ENCODE measurements at regions not wholly inside any gene's neighbourhood (a gene's known extent, or its start where the extent isn't known, plus 50 kb on each side); places are given as distances from the start of the nearest gene placed in this dataset.
"Not testable (repeated sequence)": the region's sequence is repeated elsewhere in the genome, so short reads cannot be mapped to it uniquely, and the experiment has no call there.

DNA sequence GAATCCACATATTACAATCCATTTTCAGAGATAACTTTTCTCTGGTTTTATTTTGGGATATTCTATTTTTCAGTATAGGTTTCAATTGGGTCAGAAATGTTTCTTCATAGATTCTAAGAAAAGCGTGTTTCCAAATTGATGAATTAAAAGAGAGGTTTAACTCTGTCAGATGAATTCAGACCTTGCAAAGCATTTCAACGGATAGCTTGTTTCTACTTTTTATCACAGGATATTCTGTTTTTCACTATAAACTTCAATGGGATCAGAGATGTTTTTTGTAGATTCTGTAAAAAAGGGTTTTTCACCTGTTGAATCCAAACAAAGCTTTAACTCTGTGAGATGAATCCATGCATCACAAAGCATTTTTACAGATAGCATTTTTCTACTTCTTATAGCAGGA lies 1498.1 kb downstream of the UQCRFS1 start:
- DNase-seq, result no peak
- no peak overlapping the region for H3K27ac ChIP-seq
- 51 to 66% methylated on average over 2 of the region's 2 CpGs for WGBS, 2 donors
- peaks cover 0 to 23% (median 0%) of the 10 kb centered on the region in 3 donors for H3K9me3 ChIP-seq
- no peaks in the 10 kb centered on the region for H3K36me3 ChIP-seq (replicated peaks in 1 of 2; ENCODE audit: insufficient read depth in 1 of 2, low read depth in 2 of 2)
- intact Hi-C loops (cut with DNase I), result no loop called here
- no peak for ATAC-seq
- no peaks in the 10 kb centered on the region for H3K4me1 ChIP-seq
- H3K27me3 ChIP-seq, result no peaks in the 10 kb centered on the region
- no peak overlapping the region for H3K4me3 ChIP-seq
- TF ChIP-seq CTCF (IDR thresholded peaks at IDR 0.05) (no peak), POLR2A (IDR thresholded peaks at IDR 0.05) (no peak)

DNA sequence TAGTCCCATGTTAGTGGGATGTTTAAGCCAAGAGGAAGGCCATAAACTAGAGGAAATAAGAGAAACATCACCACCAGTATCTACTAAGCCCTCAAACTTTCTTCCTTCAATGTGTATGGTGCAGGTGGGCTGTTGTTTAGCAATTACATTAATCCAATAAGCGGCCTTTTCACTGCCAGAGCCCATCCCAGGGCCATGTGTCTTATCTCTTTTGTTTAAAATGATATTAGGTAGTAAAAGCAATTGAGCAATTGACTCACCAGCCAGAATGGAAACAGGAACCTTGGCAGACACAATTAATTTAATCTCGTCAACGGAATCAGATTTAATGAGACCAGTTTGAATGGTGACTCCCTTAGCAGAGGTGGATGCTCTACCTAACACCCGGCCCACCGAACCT lies 1503.5 kb downstream of the UQCRFS1 start:
- DNase-seq (no peak), ATAC-seq (no peak)
- Histone ChIP-seq H3K27me3 (no peaks in the 10 kb centered on the region), H3K36me3 (replicated peaks in 1 of 2; ENCODE audit: insufficient read depth in 1 of 2, low read depth in 2 of 2) (no peaks in the 10 kb centered on the region), H3K9me3 (peaks cover 0 to 18% (median 0%) of the 10 kb centered on the region in 3 donors), H3K27ac (no peak overlapping the region), H3K4me3 (no peak overlapping the region), H3K4me1 (no peaks in the 10 kb centered on the region)
- intact Hi-C loops (cut with DNase I), result no loop called here
- 56 to 70% methylated on average over 5 of the region's 5 CpGs for WGBS, 2 donors
- TF ChIP-seq CTCF (IDR thresholded peaks at IDR 0.05), result no peak
- no peak for TF ChIP-seq POLR2A (IDR thresholded peaks at IDR 0.05)

DNA sequence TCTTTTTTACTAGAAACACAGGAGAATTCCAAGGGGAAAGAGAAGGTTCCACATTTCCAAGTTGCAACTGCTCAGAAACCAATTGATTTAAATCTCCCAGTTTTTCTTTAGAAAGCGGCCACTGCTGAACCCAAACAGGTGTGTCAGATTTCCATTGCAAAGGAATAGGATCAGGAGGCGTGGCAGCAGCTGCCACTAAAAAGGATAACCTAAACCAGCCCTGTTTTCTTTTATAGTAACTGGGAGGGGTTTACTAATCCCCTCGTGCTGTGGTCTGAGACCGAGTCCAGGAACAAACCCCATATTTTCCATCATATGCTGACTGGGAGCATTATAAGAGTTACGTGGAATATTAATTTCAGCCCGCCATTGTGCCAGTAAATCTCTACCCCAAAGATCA lies 1504.0 kb downstream of the UQCRFS1 start:
- H3K27me3 ChIP-seq; H3K4me3 ChIP-seq; intact Hi-C loops (cut with DNase I); H3K4me1 ChIP-seq; DNase-seq; H3K36me3 ChIP-seq (replicated peaks in 1 of 2; ENCODE audit: insufficient read depth in 1 of 2, low read depth in 2 of 2); ATAC-seq; H3K27ac ChIP-seq: not testable (repeated sequence)
- H3K9me3 ChIP-seq, result peaks cover 0 to 15% (median 0%) of the 10 kb centered on the region in 3 donors
- 66 to 71% methylated on average over 6 of the region's 6 CpGs for WGBS, 2 donors

DNA sequence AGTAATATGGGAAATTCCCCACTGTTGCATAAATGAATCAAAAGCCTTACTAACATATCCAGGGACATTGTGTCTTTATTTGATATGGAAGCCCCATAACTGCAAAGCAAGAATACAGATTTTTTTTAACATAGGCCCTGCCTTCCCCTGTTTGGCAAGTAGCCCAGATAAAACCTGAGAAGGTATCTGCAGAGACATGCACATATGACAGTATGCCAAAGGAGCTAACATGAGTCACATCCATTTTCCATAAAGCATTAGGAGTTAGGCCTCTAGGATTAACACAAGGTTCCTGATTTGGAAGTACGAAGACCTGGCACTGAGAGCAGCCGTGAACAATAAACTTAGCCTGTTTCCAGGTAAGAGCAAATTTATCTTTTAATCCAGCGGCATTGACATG lies 1505.9 kb downstream of the UQCRFS1 start:
- WGBS, 2 donors, result 88 to 91% methylated on average over 3 of the region's 3 CpGs
- intact Hi-C loops (cut with DNase I); ATAC-seq; H3K27ac ChIP-seq; H3K4me1 ChIP-seq; DNase-seq; H3K36me3 ChIP-seq (replicated peaks in 1 of 2; ENCODE audit: insufficient read depth in 1 of 2, low read depth in 2 of 2); H3K4me3 ChIP-seq; H3K27me3 ChIP-seq: not testable (repeated sequence)
- H3K9me3 ChIP-seq, result peaks cover 0 to 11% (median 0%) of the 10 kb centered on the region in 3 donors

DNA sequence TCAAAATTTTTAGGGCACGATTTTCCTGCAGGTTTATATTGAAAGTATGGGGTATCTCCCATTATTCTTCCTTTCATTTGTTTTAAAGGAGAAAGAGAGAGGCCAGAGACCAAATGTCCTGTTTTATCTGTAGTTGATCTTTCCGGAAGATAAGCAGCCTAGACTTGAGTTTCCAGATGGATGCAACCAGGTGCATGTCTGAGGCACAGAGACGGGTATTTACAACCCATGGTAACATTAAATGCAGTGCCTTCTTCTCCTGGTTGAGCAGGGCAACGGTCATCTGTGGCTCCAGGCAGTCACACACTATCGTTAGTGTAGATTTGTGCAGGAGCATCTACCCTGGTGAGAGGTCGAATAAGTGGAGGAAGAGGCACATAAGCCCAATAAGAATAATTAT lies 1507.1 kb downstream of the UQCRFS1 start:
- H3K36me3 ChIP-seq (replicated peaks in 1 of 2; ENCODE audit: insufficient read depth in 1 of 2, low read depth in 2 of 2), result no peaks in the 10 kb centered on the region
- no peak for DNase-seq

More for the DNA sequence above, 1507.1 kb downstream of the UQCRFS1 start:
- ATAC-seq, result no peak
- intact Hi-C loops (cut with DNase I), result no loop called here
- peaks cover 0 to 20% (median 0%) of the 10 kb centered on the region in 3 donors for H3K9me3 ChIP-seq
- no peaks in the 10 kb centered on the region for H3K4me1 ChIP-seq
- no peak for TF ChIP-seq CTCF (IDR thresholded peaks at IDR 0.05)
- TF ChIP-seq POLR2A (IDR thresholded peaks at IDR 0.05), result no peak
- H3K27ac ChIP-seq, result no peak overlapping the region
- no peak overlapping the region for H3K4me3 ChIP-seq
- 39 to 54% methylated on average over 6 of the region's 6 CpGs for WGBS, 2 donors
- no peaks in the 10 kb centered on the region for H3K27me3 ChIP-seq
